Adrenal gland (tissue), 9 donors: ENCODE measurements at regions not wholly inside any gene's neighbourhood (a gene's known extent, or its start where the extent isn't known, plus 50 kb on each side); places are given as distances from the start of the nearest gene placed in this dataset.

Experiments
- DNase-seq, 7 donors: peaks; one replicate each; pipeline ENCODE4 v3.0.0-alpha.2; 2019 to 2020
- H3K27ac ChIP-seq, 5 donors: fragments of 200-600 bp; sonication (generic) in 4 of 5; 1 replicate in 3 of 5; 2 replicates in 2 of 5; pipeline versions ENCODE4 v1.5.1 to v1.8.0; 2016 to 2020; ENCODE audit warnings: mild to moderate bottlenecking in 1 of 5
- H3K27me3 ChIP-seq: fragments of 200-600 bp; 2 replicates; pipeline ENCODE4 v1.8.0; 2021
- H3K36me3 ChIP-seq, 2 donors: fragments of 200-600 bp; replicated peaks in 1 of 2; 1 replicate in 1 of 2; 2 replicates in 1 of 2; pipeline versions ENCODE4 v1.5.1 to v1.8.0; 2018 to 2022
- H3K4me1 ChIP-seq, 2 donors: fragments of 200-600 bp; replicated peaks in 1 of 2; 1 replicate in 1 of 2; 2 replicates in 1 of 2; pipeline versions ENCODE4 v1.5.1 to v1.8.0; 2018 to 2021
- H3K4me3 ChIP-seq, 4 donors: fragments of 200-600 bp; sonication (generic) in 3 of 4; one replicate each; pipeline ENCODE4 v1.5.1; 2016 to 2018
- H3K9me3 ChIP-seq, 3 donors: fragments of 200-600 bp; sonication (generic) in 1 of 3; replicated peaks in 1 of 3; 1 replicate in 2 of 3; 2 replicates in 1 of 3; pipeline versions ENCODE4 v1.5.1 to v1.8.0; 2016 to 2021
- CTCF ChIP-seq, 6 experiments: fragments of 450-650 bp in 4 of 6; fragments of 200-600 bp in 2 of 6; sonication (generic) in 1 of 6; IDR thresholded peaks; 1 replicate in 5 of 6; 2 replicates in 1 of 6; pipeline versions ENCODE4 v1.5.1 to v1.8.0; 2016 to 2021; ENCODE audit warnings: antibody characterized with exemption in 6 of 6, mild to moderate bottlenecking in 2 of 6, moderate library complexity in 1 of 6
- POLR2A ChIP-seq, 2 donors: fragments of 450-650 bp; IDR thresholded peaks; one replicate each; pipeline ENCODE4 v1.6.1; 2017; ENCODE audit warnings: antibody characterized with exemption in 2 of 2, mild to moderate bottlenecking in 2 of 2, moderate library complexity in 1 of 2
- WGBS, 4 donors: extraction: QIAGEN DNeasy Blood & Tissue Kit in 2 of 4; methylation state at CpG; one replicate each; pipeline versions ENCODE4 v1.1.5 to v1.1.7; 2013 to 2017; 5-methylcytosine and 5-hydroxymethylcytosine counted together
- intact Hi-C, 2 donors: fragments of 100-400 bp; cut with DNase I; formaldehyde crosslinking; loops; one replicate each; pipeline versions ENCODE4 v1.14.1 to v1.15.0; 2022 to 2023
- donor health status: healthy with polysubstance abuse.
- donor health status: Bipolar disorder and iron deficiency.
- donor health status: DM: yes; HTN: yes; CAD: no.
- donor health status: DM: no; HTN: no; CAD: no.
- donor health status: DM: no; HTN: no; CAD: no.

- Histone ChIP-seq H3K27me3 (no peaks in the 10 kb centered on the region), H3K9me3 (no peaks in the 10 kb centered on the region), H3K27ac (no peak overlapping the region), H3K4me3 (no peak overlapping the region), H3K4me1 (no peaks in the 10 kb centered on the region), H3K36me3 (no peaks in the 10 kb centered on the region)
- intact Hi-C loops = loop anchor here in 1 of 2 donors (5.0 kb wide), 1 partner anchor 369 kb away; no protein-coding TSS in a partner anchor
- DNase-seq = peak in 6 of 7 donors; percentile 19 to 71 (median 48)
- WGBS, 4 donors = 61 to 69% (median 67%) methylated on average over 5 of the region's 5 CpGs
- TF ChIP-seq POLR2A (IDR thresholded peaks at IDR 0.05) = no peak
- peak; percentile 51 to 78 (median 60) for TF ChIP-seq CTCF (IDR thresholded peaks at IDR 0.05)
Observed at GRCh38 chr9:23123048-23123632, 676.5 kb downstream of the DMRTA1 start.

- intact Hi-C loops = no loop called here
- no peaks in the 10 kb centered on the region for H3K36me3 ChIP-seq
- no peak for DNase-seq
- H3K9me3 ChIP-seq = no peaks in the 10 kb centered on the region
- TF ChIP-seq CTCF (IDR thresholded peaks at IDR 0.05) (no peak), POLR2A (IDR thresholded peaks at IDR 0.05) (no peak)
- no peaks in the 10 kb centered on the region for H3K27me3 ChIP-seq
- no peak overlapping the region for H3K27ac ChIP-seq
- 75 to 86% (median 82%) methylated on average over 1 of the region's 1 CpG for WGBS, 4 donors
- H3K4me3 ChIP-seq = no peak overlapping the region
- H3K4me1 ChIP-seq = no peaks in the 10 kb centered on the region
Observed at GRCh38 chr9:23145467-23145866, 680.6 kb downstream of the ELAVL2 start.

- no peak for TF ChIP-seq CTCF (IDR thresholded peaks at IDR 0.05)
- no peak for TF ChIP-seq POLR2A (IDR thresholded peaks at IDR 0.05)
- no peak for DNase-seq
- no peak overlapping the region for H3K27ac ChIP-seq
- H3K4me3 ChIP-seq = no peak overlapping the region
- H3K4me1 ChIP-seq = no peaks in the 10 kb centered on the region
- intact Hi-C loops = no loop called here
- H3K27me3 ChIP-seq = no peaks in the 10 kb centered on the region
- H3K36me3 ChIP-seq = no peaks in the 10 kb centered on the region
- no peaks in the 10 kb centered on the region for H3K9me3 ChIP-seq
- 72 to 85% (median 82%) methylated on average over 7 of the region's 7 CpGs for WGBS, 4 donors
Observed at GRCh38 chr9:23153058-23153457, 673.0 kb downstream of the ELAVL2 start.

- H3K4me3 ChIP-seq = no peak overlapping the region
- H3K36me3 ChIP-seq = no peaks in the 10 kb centered on the region
- TF ChIP-seq POLR2A (IDR thresholded peaks at IDR 0.05) (no peak), CTCF (IDR thresholded peaks at IDR 0.05) (no peak)
- no peaks in the 10 kb centered on the region for H3K4me1 ChIP-seq
- DNase-seq = no peak
- intact Hi-C loops = no loop called here
- no peaks in the 10 kb centered on the region for H3K27me3 ChIP-seq
- 76 to 90% (median 85%) methylated on average over 2 of the region's 2 CpGs for WGBS, 4 donors
- no peaks in the 10 kb centered on the region for H3K9me3 ChIP-seq
- H3K27ac ChIP-seq = no peak overlapping the region
Observed at GRCh38 chr9:23160491-23160890, 665.5 kb downstream of the ELAVL2 start.
